ENCODE measurements at regions not wholly inside any gene's neighbourhood (a gene's known extent, or its start where the extent isn't known, plus 50 kb on each side); places are given as distances from the start of the nearest gene placed in this dataset.

GRCh38 chr2:83742117-83742782 lies 716.8 kb downstream of the SUCLG1 start:
- intact Hi-C loops (cut with DNase I), result no loop called here
- 25 to 45% (median 35%) methylated on average over 2 of the region's 2 CpGs for WGBS, 4 donors
- DNase-seq (peak in 4 of 5 donors; percentile 8 to 69 (median 43)), ATAC-seq (peak in 3 of 4 donors; percentile 26 to 61 (median 34))
- H3K4me3 ChIP-seq, result no peak overlapping the region
- no peak overlapping the region for H3K27ac ChIP-seq
- TF ChIP-seq POLR2A (IDR thresholded peaks at IDR 0.05) (no peak), CTCF (IDR thresholded peaks at IDR 0.05) (no peak)
- peaks cover 0 to 4% (median 0%) of the 10 kb centered on the region in 12 donors for H3K4me1 ChIP-seq
- H3K36me3 ChIP-seq, result no peaks in the 10 kb centered on the region
- no peaks in the 10 kb centered on the region for H3K27me3 ChIP-seq
- peaks cover 0 to 21% (median 0%) of the 10 kb centered on the region in 12 donors for H3K9me3 ChIP-seq

- no peak overlapping the region for H3K4me3 ChIP-seq
- intact Hi-C loops (cut with DNase I), result no loop called here
- H3K27ac ChIP-seq, result no peak overlapping the region
- no peak for DNase-seq
- no peak for ATAC-seq
- no peaks in the 10 kb centered on the region for H3K9me3 ChIP-seq
- TF ChIP-seq CTCF (IDR thresholded peaks at IDR 0.05) (no peak), POLR2A (IDR thresholded peaks at IDR 0.05) (no peak)
- H3K36me3 ChIP-seq, result no peaks in the 10 kb centered on the region
- no peaks in the 10 kb centered on the region for H3K27me3 ChIP-seq
- no peaks in the 10 kb centered on the region for H3K4me1 ChIP-seq
- 82 to 89% (median 84%) methylated on average over 3 of the region's 3 CpGs for WGBS, 4 donors
Observed at GRCh38 chr2:83730223-83730622, 728.9 kb downstream of the SUCLG1 start.

- intact Hi-C loops (cut with DNase I), result no loop called here
- no peak for DNase-seq
- Histone ChIP-seq H3K9me3 (no peaks in the 10 kb centered on the region), H3K4me1 (no peaks in the 10 kb centered on the region), H3K36me3 (no peaks in the 10 kb centered on the region), H3K4me3 (no peak overlapping the region), H3K27me3 (no peaks in the 10 kb centered on the region), H3K27ac (no peak overlapping the region)
- TF ChIP-seq POLR2A (IDR thresholded peaks at IDR 0.05), result no peak
- ATAC-seq, result no peak
Observed at GRCh38 chr2:83725735-83726134, 733.3 kb downstream of the SUCLG1 start.

GRCh38 chr2:83705146-83705545 lies 753.9 kb downstream of the SUCLG1 start:
- H3K36me3 ChIP-seq, result no peaks in the 10 kb centered on the region
- H3K9me3 ChIP-seq, result no peaks in the 10 kb centered on the region
- no peak for DNase-seq
- intact Hi-C loops (cut with DNase I), result no loop called here
- no peaks in the 10 kb centered on the region for H3K4me1 ChIP-seq
- no peaks in the 10 kb centered on the region for H3K27me3 ChIP-seq
- H3K4me3 ChIP-seq, result no peak overlapping the region
- H3K27ac ChIP-seq, result no peak overlapping the region
- TF ChIP-seq POLR2A (IDR thresholded peaks at IDR 0.05) (no peak), CTCF (IDR thresholded peaks at IDR 0.05) (no peak)
- no peak for ATAC-seq
- WGBS, 4 donors, result 86 to 93% (median 92%) methylated on average over 1 of the region's 1 CpG

- no peak overlapping the region for H3K27ac ChIP-seq
- WGBS, 4 donors, result 68 to 78% (median 74%) methylated on average over 1 of the region's 1 CpG
- no peaks in the 10 kb centered on the region for H3K9me3 ChIP-seq
- H3K27me3 ChIP-seq, result no peaks in the 10 kb centered on the region
- no peak overlapping the region for H3K4me3 ChIP-seq
- intact Hi-C loops (cut with DNase I), result no loop called here
- DNase-seq, result no peak
- H3K4me1 ChIP-seq, result no peaks in the 10 kb centered on the region
- no peak for ATAC-seq
- TF ChIP-seq CTCF (IDR thresholded peaks at IDR 0.05) (no peak), POLR2A (IDR thresholded peaks at IDR 0.05) (no peak)
- H3K36me3 ChIP-seq, result no peaks in the 10 kb centered on the region
Observed at GRCh38 chr2:83703598-83703997, 755.5 kb downstream of the SUCLG1 start.

Measured in heart left ventricle (tissue), 16 donors.